A549 (cell line): ENCODE measurements at regions not wholly inside any gene's neighbourhood (a gene's known extent, or its start where the extent isn't known, plus 50 kb on each side); places are given as distances from the start of the nearest gene placed in this dataset.

Source experiments
- ATAC-seq, 2 experiments: fragments of 200-7000 bp in 1 of 2; fragments of >200 bp in 1 of 2; cut with Nextera tagmentation in 1 of 2; cut with Tn5 transposase in 1 of 2; 3 replicates each; pipeline versions ENCODE4 v1.8.0 to v1.9.1; 2018 to 2020; ENCODE audit warnings: mild to moderate bottlenecking in 1 of 2, moderate library complexity in 1 of 2
- CTCF ChIA-PET: fragments of 300-600 bp; sonication (Branson Sonifier 250); formaldehyde crosslinking; extraction: SDS; loops from one replicate; lab custom pipeline; 2021; ENCODE audit warnings: antibody characterized with exemption, inconsistent platforms; lab: Yijun Ruan, JAX
- POLR2A ChIA-PET: fragments of 350-600 bp; formaldehyde crosslinking; extraction: SDS; loops from one replicate; lab custom pipeline; 2021; ENCODE audit warnings: antibody characterized with exemption, inconsistent platforms; lab: Yijun Ruan, JAX
- DNase-seq, 2 experiments: peaks; one replicate each; pipeline versions ENCODE4 v3.0.0 to v3.0.0-alpha.2; 2011 to 2016; ENCODE audit warnings: low read depth in 1 of 2, low spot score in 1 of 2
- FAIRE-seq: peaks from 2 replicates; lab custom pipeline; 2011; peaks lifted over from hg19 to GRCh38; lab: Jason Lieb, UNC
- H3K27ac ChIP-seq, 2 experiments: fragments of >200 bp; sonication (Bioruptor Twin); formaldehyde crosslinking; 3 replicates each; pipeline ENCODE4 v1.5.1; 2016 to 2017
- H3K4me1 ChIP-seq: fragments of >200 bp; sonication (Bioruptor Twin); formaldehyde crosslinking; 3 replicates; pipeline ENCODE4 v1.6.1; 2016
- H3K4me2 ChIP-seq: fragments of >200 bp; sonication (Bioruptor Twin); formaldehyde crosslinking; 3 replicates; pipeline ENCODE4 v1.6.1; 2016
- H3K4me3 ChIP-seq: fragments of >200 bp; sonication (Bioruptor Twin); formaldehyde crosslinking; 3 replicates; pipeline ENCODE4 v1.5.1; 2016
- H3K9me3 ChIP-seq: fragments of >200 bp; sonication (Bioruptor Twin); formaldehyde crosslinking; 3 replicates; pipeline ENCODE4 v1.6.1; 2016
- CEBPB ChIP-seq, 2 experiments: fragments of >200 bp in 1 of 2; sonication (Bioruptor Twin) in 1 of 2; formaldehyde crosslinking in 1 of 2; IDR thresholded peaks; 2 replicates each; pipeline ENCODE4 v1.6.1; 2012 to 2016
- CHD4 ChIP-seq: fragments of 200-600 bp; sonication (generic); IDR thresholded peaks from 2 replicates; pipeline ENCODE4 v1.6.1; 2016; ENCODE audit warnings: antibody characterized with exemption, mild to moderate bottlenecking, borderline replicate concordance
- EHF ChIP-seq: fragments of 250-450 bp; sonication (Bioruptor Pico); IDR thresholded peaks from 2 replicates; pipeline ENCODE4 v1.5.0; 2020; ENCODE audit warnings: mild to moderate bottlenecking
- EP300 ChIP-seq, 2 experiments: fragments of >200 bp; sonication (Bioruptor Twin); formaldehyde crosslinking; IDR thresholded peaks; 2 replicates in 1 of 2; 3 replicates in 1 of 2; pipeline ENCODE4 v1.6.1; 2016 to 2017
- ESRRA ChIP-seq: fragments of 150-350 bp; IDR thresholded peaks from 2 replicates; pipeline ENCODE4 v1.6.1; 2014; ENCODE audit warnings: mild to moderate bottlenecking, low read length, borderline replicate concordance
- FOSB ChIP-seq: fragments of 250-450 bp; sonication (Bioruptor Pico); IDR thresholded peaks from 2 replicates; pipeline ENCODE4 v1.5.0; 2020; ENCODE audit warnings: mild to moderate bottlenecking, moderate library complexity
- FOSL2 ChIP-seq, 2 experiments: fragments of 450-650 bp in 1 of 2; fragments of >200 bp in 1 of 2; sonication (Bioruptor Twin) in 1 of 2; formaldehyde crosslinking; IDR thresholded peaks; 2 replicates each; pipeline versions ENCODE4 v1.5.0 to v1.6.1; 2016 to 2020; ENCODE audit warnings: mild to moderate bottlenecking in 1 of 2, moderate library complexity in 1 of 2
- FOXS1 ChIP-seq: fragments of 250-450 bp; sonication (Bioruptor Pico); IDR thresholded peaks from 2 replicates; pipeline ENCODE4 v1.5.0; 2020; ENCODE audit warnings: mild to moderate bottlenecking, moderate library complexity
- GATA3 ChIP-seq: IDR thresholded peaks from 2 replicates; pipeline ENCODE4 v1.6.1; 2012; ENCODE audit warnings: borderline replicate concordance
- HDAC2 ChIP-seq: fragments of 200-600 bp; sonication (generic); IDR thresholded peaks from 2 replicates; pipeline ENCODE4 v1.6.1; 2016
- HES2 ChIP-seq: fragments of >200 bp; sonication (Bioruptor Twin); formaldehyde crosslinking; IDR thresholded peaks from 2 replicates; pipeline ENCODE4 v1.6.1; 2016
- HMGXB4 ChIP-seq: fragments of 250-450 bp; sonication (Bioruptor Pico); IDR thresholded peaks from 2 replicates; pipeline ENCODE4 v1.5.0; 2021; ENCODE audit warnings: mild to moderate bottlenecking, moderate library complexity, borderline replicate concordance
- HOXB13 ChIP-seq: fragments of 250-450 bp; sonication (Bioruptor Pico); IDR thresholded peaks from 2 replicates; pipeline ENCODE4 v1.5.0; 2020; ENCODE audit warnings: low read depth, mild to moderate bottlenecking, moderate library complexity
- KDM1A ChIP-seq: fragments of 200-600 bp; sonication (generic); IDR thresholded peaks from 2 replicates; pipeline ENCODE4 v1.6.1; 2016; ENCODE audit warnings: low read depth, mild to moderate bottlenecking
- KDM5A ChIP-seq: fragments of 200-600 bp; sonication (generic); IDR thresholded peaks from 2 replicates; pipeline ENCODE4 v1.6.1; 2016; ENCODE audit warnings: antibody characterized with exemption, mild to moderate bottlenecking
- MAFK ChIP-seq: fragments of 450-650 bp; IDR thresholded peaks from 2 replicates; pipeline ENCODE4 v1.6.1; 2014; ENCODE audit not compliant: partially characterized antibody
- MAZ ChIP-seq: fragments of 150-350 bp; IDR thresholded peaks from 2 replicates; pipeline ENCODE4 v1.6.1; 2014; ENCODE audit warnings: antibody characterized with exemption, low read depth, low read length, borderline replicate concordance
- MYC ChIP-seq: IDR thresholded peaks from 2 replicates; pipeline ENCODE4 v1.6.1; 2012; ENCODE audit warnings: mild to moderate bottlenecking, inconsistent platforms, low read length, improper control_type of control experiment, borderline replicate concordance
- NPAS2 ChIP-seq: fragments of 250-450 bp; sonication (Bioruptor Pico); IDR thresholded peaks from 2 replicates; pipeline ENCODE4 v1.8.0; 2022; ENCODE audit warnings: mild to moderate bottlenecking, moderate library complexity, borderline replicate concordance
- POLR2AphosphoS2 ChIP-seq: conservative IDR thresholded peaks from 2 replicates; pipeline ENCODE4 v1.6.1; 2012; ENCODE audit warnings: low read length, improper control_type of control experiment, inconsistent platforms
- RAD21 ChIP-seq, 2 experiments: fragments of >200 bp in 1 of 2; sonication (Bioruptor Twin) in 1 of 2; formaldehyde crosslinking in 1 of 2; IDR thresholded peaks in 1 of 2; conservative IDR thresholded peaks in 1 of 2; 2 replicates in 1 of 2; 3 replicates in 1 of 2; pipeline ENCODE4 v1.6.1; 2012 to 2018; ENCODE audit warnings: inconsistent platforms in 1 of 2
- TP53 ChIP-seq: fragments of 250-450 bp; sonication (Bioruptor Pico); IDR thresholded peaks from 2 replicates; pipeline ENCODE4 v1.5.0; 2021; ENCODE audit warnings: mild to moderate bottlenecking, moderate library complexity
- ZNF302 ChIP-seq: fragments of 250-450 bp; sonication (Bioruptor Pico); IDR thresholded peaks from 2 replicates; pipeline ENCODE4 v1.9.0; 2021; ENCODE audit warnings: inconsistent platforms, mild to moderate bottlenecking, moderate library complexity
- WGBS: methylation state at CpG from one replicate; pipeline ENCODE4 v1.1.6; 2017; ENCODE audit errors: missing lambda C conversion rate; 5-methylcytosine and 5-hydroxymethylcytosine counted together
- TF ChIP-seq, protein P1 (sequence below): fragments of >200 bp; sonication (Bioruptor Twin); formaldehyde crosslinking; IDR thresholded peaks from 3 replicates; pipeline ENCODE4 v1.5.1; 2016
- TF ChIP-seq, protein P2 (sequence below): IDR thresholded peaks from 2 replicates; pipeline ENCODE4 v1.6.1; 2012; ENCODE audit warnings: low read depth, borderline replicate concordance
- TF ChIP-seq, protein P3 (sequence below): IDR thresholded peaks from 2 replicates; pipeline ENCODE4 v1.6.1; 2012

GRCh38 chr3:124383846-124384466, 346.3 kb upstream of the UMPS start:
- TF ChIP-seq, protein P1, sequence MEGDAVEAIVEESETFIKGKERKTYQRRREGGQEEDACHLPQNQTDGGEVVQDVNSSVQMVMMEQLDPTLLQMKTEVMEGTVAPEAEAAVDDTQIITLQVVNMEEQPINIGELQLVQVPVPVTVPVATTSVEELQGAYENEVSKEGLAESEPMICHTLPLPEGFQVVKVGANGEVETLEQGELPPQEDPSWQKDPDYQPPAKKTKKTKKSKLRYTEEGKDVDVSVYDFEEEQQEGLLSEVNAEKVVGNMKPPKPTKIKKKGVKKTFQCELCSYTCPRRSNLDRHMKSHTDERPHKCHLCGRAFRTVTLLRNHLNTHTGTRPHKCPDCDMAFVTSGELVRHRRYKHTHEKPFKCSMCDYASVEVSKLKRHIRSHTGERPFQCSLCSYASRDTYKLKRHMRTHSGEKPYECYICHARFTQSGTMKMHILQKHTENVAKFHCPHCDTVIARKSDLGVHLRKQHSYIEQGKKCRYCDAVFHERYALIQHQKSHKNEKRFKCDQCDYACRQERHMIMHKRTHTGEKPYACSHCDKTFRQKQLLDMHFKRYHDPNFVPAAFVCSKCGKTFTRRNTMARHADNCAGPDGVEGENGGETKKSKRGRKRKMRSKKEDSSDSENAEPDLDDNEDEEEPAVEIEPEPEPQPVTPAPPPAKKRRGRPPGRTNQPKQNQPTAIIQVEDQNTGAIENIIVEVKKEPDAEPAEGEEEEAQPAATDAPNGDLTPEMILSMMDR, result no peak
- no peak for TF ChIP-seq FOXS1 (CRISPR knock-in tag)
- TF ChIP-seq, protein P2, sequence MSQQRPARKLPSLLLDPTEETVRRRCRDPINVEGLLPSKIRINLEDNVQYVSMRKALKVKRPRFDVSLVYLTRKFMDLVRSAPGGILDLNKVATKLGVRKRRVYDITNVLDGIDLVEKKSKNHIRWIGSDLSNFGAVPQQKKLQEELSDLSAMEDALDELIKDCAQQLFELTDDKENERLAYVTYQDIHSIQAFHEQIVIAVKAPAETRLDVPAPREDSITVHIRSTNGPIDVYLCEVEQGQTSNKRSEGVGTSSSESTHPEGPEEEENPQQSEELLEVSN, result no peak
- TF ChIP-seq POLR2AphosphoS2, result no peak
- no peak for TF ChIP-seq ZNF302 (CRISPR knock-in tag)
- TF ChIP-seq MYC, result no peak
- TF ChIP-seq MAZ, result no peak
- TF ChIP-seq KDM1A, result no peak
- no peak for TF ChIP-seq NPAS2
- no peak for TF ChIP-seq ESRRA
- no peak for TF ChIP-seq CEBPB (IDR thresholded peaks at IDR 0.05)
- TF ChIP-seq HDAC2, result no peak
- no peak for TF ChIP-seq EHF (CRISPR knock-in tag)
- TF ChIP-seq KDM5A, result no peak
- TF ChIP-seq TP53 (CRISPR knock-in tag), result no peak
- no peak for TF ChIP-seq HES2
- TF ChIP-seq, protein P3, sequence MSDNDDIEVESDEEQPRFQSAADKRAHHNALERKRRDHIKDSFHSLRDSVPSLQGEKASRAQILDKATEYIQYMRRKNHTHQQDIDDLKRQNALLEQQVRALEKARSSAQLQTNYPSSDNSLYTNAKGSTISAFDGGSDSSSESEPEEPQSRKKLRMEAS, result no peak
- TF ChIP-seq RAD21 (conservative IDR thresholded peaks at IDR 0.05 in 1 of 2, IDR thresholded peaks at IDR 0.05 in 1 of 2), result no peak
- no peak for TF ChIP-seq FOSB
- TF ChIP-seq MAFK, result no peak
- Histone ChIP-seq H3K9me3 (no peaks in the 10 kb centered on the region), H3K27ac (no peak overlapping the region), H3K4me1 (peaks cover 14% of the 10 kb centered on the region; the same call in 2 of the 3 replicates), H3K4me3 (no peak overlapping the region), H3K4me2 (no peak overlapping the region)
- ChIA-PET POLR2A (no interaction called here), CTCF (interaction anchor here (1.0 to 1.4 kb wide), 2 partner anchors 19 to 75 kb away, joined by 3 read pairs; no protein-coding TSS in a partner anchor)
- ATAC-seq (no peak), DNase-seq (no peak), FAIRE-seq (no peak)
- WGBS, result 70% methylated on average over 6 of the region's 6 CpGs

DNA sequence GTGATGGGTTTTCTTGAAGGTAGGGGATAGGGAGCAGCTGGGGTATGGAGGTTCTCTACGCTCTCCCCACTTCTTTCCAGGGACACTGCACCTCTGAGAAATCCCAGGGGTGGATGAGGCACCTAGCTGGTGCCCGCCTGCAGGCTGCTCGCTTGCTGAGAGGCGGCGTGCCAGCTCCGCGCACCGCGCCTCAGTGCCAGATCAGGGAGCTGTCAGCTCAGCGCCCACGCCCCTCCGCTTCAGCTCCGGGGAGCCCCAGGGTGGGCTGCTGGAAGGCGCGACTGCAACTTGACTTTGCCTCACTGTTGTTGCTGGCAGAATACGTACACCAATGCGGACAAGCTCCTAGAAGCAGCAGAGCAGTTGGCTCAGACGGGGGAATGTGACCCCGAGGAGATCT, 345.7 kb upstream of the UMPS start:
- ChIA-PET POLR2A (no interaction called here), CTCF (interaction anchor here (1.4 kb wide), 1 partner anchor 75 kb away, joined by 3 read pairs; no protein-coding TSS in a partner anchor)
- no peak overlapping the region for H3K4me2 ChIP-seq
- no peak overlapping the region for H3K27ac ChIP-seq
- H3K9me3 ChIP-seq, result no peaks in the 10 kb centered on the region
- DNase-seq (no peak), ATAC-seq (no peak), FAIRE-seq (no peak)
- no peak overlapping the region for H3K4me3 ChIP-seq
- 70% methylated on average over 19 of the region's 19 CpGs for WGBS
- TF ChIP-seq KDM5A (no peak), EP300 (IDR thresholded peaks at IDR 0.05) (no peak), CHD4 (no peak), ZNF302 (CRISPR knock-in tag) (no peak), TP53 (CRISPR knock-in tag) (no peak), FOSL2 (IDR thresholded peaks at IDR 0.05) (no peak), FOSL2 (CRISPR knock-in tag; IDR thresholded peaks at IDR 0.05) (no peak), HOXB13 (CRISPR knock-in tag) (no peak), GATA3 (no peak), HMGXB4 (CRISPR knock-in tag) (no peak), MAFK (no peak), CEBPB (IDR thresholded peaks at IDR 0.05) (no peak)
- TF ChIP-seq, protein P2, result no peak
- H3K4me1 ChIP-seq, result peaks cover 14% of the 10 kb centered on the region; the same call in 2 of the 3 replicates
